Aorta (tissue), 5 donors: ENCODE measurements at regions not wholly inside any gene's neighbourhood (a gene's known extent, or its start where the extent isn't known, plus 50 kb on each side); places are given as distances from the start of the nearest gene placed in this dataset.

Experiments used
- ATAC-seq: fragments of 200-7000 bp; cut with Tn5 transposase; one replicate; pipeline ENCODE4 v1.9.1; 2022; ENCODE audit warnings: moderate library complexity; ENCODE audit not compliant: low FRiP score
- DNase-seq, 2 donors: peaks; one replicate each; pipeline ENCODE4 v3.0.0-alpha.2; 2020
- H3K27ac ChIP-seq, 2 donors: one replicate each; pipeline ENCODE4 v1.5.1; 2013; ENCODE audit warnings: low read length in 2 of 2, mild to moderate bottlenecking in 2 of 2, moderate library complexity in 2 of 2, control low read depth in 1 of 2, inconsistent platforms in 1 of 2, low read depth in 1 of 2
- H3K27me3 ChIP-seq, 2 donors: one replicate each; pipeline ENCODE4 v1.6.1; 2013; ENCODE audit warnings: control low read depth in 1 of 2, low read length in 1 of 2, mild to moderate bottlenecking in 1 of 2, moderate library complexity in 1 of 2; ENCODE audit not compliant: insufficient read depth in 2 of 2, control insufficient read depth in 1 of 2
- H3K36me3 ChIP-seq, 2 donors: one replicate each; pipeline ENCODE4 v1.6.1; 2013; ENCODE audit warnings: control low read depth in 1 of 2, low read length in 1 of 2, mild to moderate bottlenecking in 1 of 2; ENCODE audit not compliant: insufficient read depth in 2 of 2, control insufficient read depth in 1 of 2
- H3K4me1 ChIP-seq, 2 donors: one replicate each; pipeline ENCODE4 v1.6.1; 2013; ENCODE audit warnings: low read length in 2 of 2, control low read depth in 1 of 2, mild to moderate bottlenecking in 1 of 2, moderate library complexity in 1 of 2; ENCODE audit not compliant: insufficient read depth in 2 of 2, control insufficient read depth in 1 of 2
- H3K4me3 ChIP-seq, 2 donors: one replicate each; pipeline ENCODE4 v1.5.1; 2013; ENCODE audit warnings: low read length in 2 of 2, control low read depth in 1 of 2, mild to moderate bottlenecking in 1 of 2
- H3K9me3 ChIP-seq: one replicate; pipeline ENCODE4 v1.6.1; 2013; ENCODE audit warnings: mild to moderate bottlenecking, low read length; ENCODE audit not compliant: control insufficient read depth
- WGBS, 2 donors: extraction: QIAGEN DNeasy Blood & Tissue Kit; methylation state at CpG; one replicate each; pipeline ENCODE4 v1.1.7; 2013; 5-methylcytosine and 5-hydroxymethylcytosine counted together
- intact Hi-C, 2 donors: fragments of 100-400 bp; cut with DNase I; formaldehyde crosslinking; loops; one replicate each; pipeline versions ENCODE4 v1.14.2 to v1.15.0; 2022
- donor health status: healthy with polysubstance abuse.
- donor health status: Bipolar disorder and iron deficiency.
- donor health status: DM: no; HTN: no; CAD: no.
- donor health status: DM: no; HTN: no; CAD: no.
- donor health status: DM: yes; HTN: yes; CAD: no.

DNA sequence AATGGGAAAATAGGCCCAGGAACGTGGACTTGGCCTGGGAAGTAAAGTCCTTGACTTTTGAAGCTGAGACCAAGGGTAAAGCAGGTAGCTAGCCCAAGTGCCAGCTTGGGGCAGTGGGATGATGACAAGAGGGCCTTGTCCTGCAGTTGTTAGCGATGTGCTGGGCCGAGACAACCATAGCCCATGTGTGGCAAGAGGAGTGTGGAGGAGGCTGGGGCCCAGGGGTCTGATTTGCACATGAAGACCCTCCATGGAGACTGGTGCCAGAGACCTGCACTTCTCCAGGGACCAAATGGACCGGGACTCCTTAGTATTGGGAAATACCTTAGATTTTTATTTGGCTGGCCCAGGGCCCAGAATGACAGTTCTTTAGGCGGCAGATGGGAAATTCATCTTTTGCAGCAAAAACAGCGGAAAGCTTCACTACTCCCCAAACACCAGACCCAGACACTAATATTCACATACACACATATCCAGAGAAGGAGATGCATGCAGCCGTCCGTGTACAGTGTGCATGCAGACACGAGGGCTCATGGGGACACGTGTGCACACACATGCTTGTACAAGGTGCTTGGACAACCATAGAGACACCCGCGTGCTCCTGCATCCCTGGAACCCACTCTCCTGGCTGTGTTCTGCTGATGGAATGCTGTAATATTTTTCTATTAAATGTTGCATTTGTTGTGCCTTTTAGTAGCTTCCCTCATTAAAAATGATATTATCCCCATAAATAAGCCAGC, 78.1 kb upstream of the CSF3R start:
- 72 to 74% methylated on average over 12 of the region's 12 CpGs for WGBS, 2 donors
- no peaks in the 10 kb centered on the region for H3K36me3 ChIP-seq
- DNase-seq: peak in 1 of 2 donors; percentile 51
- no peaks in the 10 kb centered on the region for H3K9me3 ChIP-seq
- H3K27me3 ChIP-seq: no peaks in the 10 kb centered on the region
- intact Hi-C loops: no loop called here
- no peak overlapping the region for H3K4me3 ChIP-seq
- no peak overlapping the region for H3K27ac ChIP-seq
- ATAC-seq: no peak
- no peaks in the 10 kb centered on the region for H3K4me1 ChIP-seq

- DNase-seq (no peak), ATAC-seq (no peak)
- WGBS, 2 donors: 67 to 77% methylated on average over 8 of the region's 8 CpGs
- intact Hi-C loops: no loop called here
- no peaks in the 10 kb centered on the region for H3K9me3 ChIP-seq
- H3K36me3 ChIP-seq: no peaks in the 10 kb centered on the region
- no peak overlapping the region for H3K4me3 ChIP-seq
- no peaks in the 10 kb centered on the region for H3K4me1 ChIP-seq
- H3K27ac ChIP-seq: no peak overlapping the region
- H3K27me3 ChIP-seq: no peaks in the 10 kb centered on the region
These were observed 77.5 kb upstream of the CSF3R start for GRCh38 chr1:36560177-36560576.

DNA sequence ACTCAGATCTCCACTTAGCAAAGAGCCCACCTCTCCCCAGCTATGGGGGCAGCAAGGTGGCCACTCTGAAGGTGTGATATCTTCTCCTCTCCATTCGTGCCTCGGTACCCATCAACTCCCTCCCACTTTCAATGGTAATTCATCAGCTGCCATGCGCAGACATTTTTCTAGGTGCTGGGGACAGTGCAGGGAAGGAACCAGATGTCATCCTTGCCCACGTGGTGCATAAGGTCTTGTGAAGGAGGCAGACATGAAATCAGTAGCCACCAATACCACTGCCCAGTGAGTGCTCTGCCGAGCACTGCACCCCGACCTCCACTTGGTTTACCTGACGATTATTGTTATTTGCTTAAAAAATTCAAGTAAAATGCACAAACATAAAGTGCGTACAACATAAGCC, 76.3 kb upstream of the CSF3R start:
- H3K36me3 ChIP-seq: no peaks in the 10 kb centered on the region
- 67% methylated on average over 8 of the region's 8 CpGs for WGBS, 2 donors
- peak in 1 of 2 donors; percentile 27 for DNase-seq
- no peak for ATAC-seq
- no peaks in the 10 kb centered on the region for H3K27me3 ChIP-seq
- no peak overlapping the region for H3K4me3 ChIP-seq
- intact Hi-C loops: no loop called here
- H3K4me1 ChIP-seq: no peaks in the 10 kb centered on the region
- no peak overlapping the region for H3K27ac ChIP-seq
- no peaks in the 10 kb centered on the region for H3K9me3 ChIP-seq

GRCh38 chr1:36557041-36558000, 74.6 kb upstream of the CSF3R start:
- Histone ChIP-seq H3K27me3 (peaks cover 0 to 2% of the 10 kb centered on the region in 2 donors), H3K4me1 (no peaks in the 10 kb centered on the region), H3K36me3 (no peaks in the 10 kb centered on the region), H3K9me3 (no peaks in the 10 kb centered on the region), H3K27ac (no peak overlapping the region), H3K4me3 (no peak overlapping the region)
- 51 to 55% methylated on average over 14 of the region's 14 CpGs for WGBS, 2 donors
- DNase-seq (no peak), ATAC-seq (no peak)
- intact Hi-C loops: no loop called here

GRCh38 chr1:36555041-36555440, 72.3 kb upstream of the CSF3R start:
- Histone ChIP-seq H3K4me3 (no peak overlapping the region), H3K27me3 (peaks cover 0 to 2% of the 10 kb centered on the region in 2 donors), H3K36me3 (no peaks in the 10 kb centered on the region), H3K4me1 (no peaks in the 10 kb centered on the region), H3K9me3 (no peaks in the 10 kb centered on the region), H3K27ac (no peak overlapping the region)
- no peak for ATAC-seq
- WGBS, 2 donors: 71 to 78% methylated on average over 5 of the region's 5 CpGs
- no peak for DNase-seq
- intact Hi-C loops: no loop called here

DNA sequence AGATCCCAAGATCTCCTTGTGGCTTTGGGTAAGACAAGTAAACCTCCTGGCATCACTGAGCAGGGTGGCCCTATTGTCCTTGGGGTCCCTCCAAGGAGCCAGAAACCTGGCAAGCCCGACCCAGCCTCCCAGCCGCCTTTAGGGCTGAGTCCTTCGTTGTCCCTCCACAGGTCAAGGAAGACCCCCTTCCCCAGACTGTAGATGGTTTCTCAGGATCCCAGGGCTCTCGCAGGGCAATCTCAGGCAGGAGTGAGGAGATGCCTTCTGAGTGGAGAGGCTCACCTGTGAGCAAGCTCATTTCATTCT, 71.6 kb upstream of the CSF3R start:
- intact Hi-C loops: no loop called here
- Histone ChIP-seq H3K36me3 (no peaks in the 10 kb centered on the region), H3K4me3 (no peak overlapping the region), H3K27ac (no peak overlapping the region), H3K4me1 (no peaks in the 10 kb centered on the region), H3K27me3 (peaks cover 0 to 2% of the 10 kb centered on the region in 2 donors), H3K9me3 (no peaks in the 10 kb centered on the region)
- 63 to 72% methylated on average over 4 of the region's 4 CpGs for WGBS, 2 donors
- DNase-seq (no peak), ATAC-seq (no peak)

DNA sequence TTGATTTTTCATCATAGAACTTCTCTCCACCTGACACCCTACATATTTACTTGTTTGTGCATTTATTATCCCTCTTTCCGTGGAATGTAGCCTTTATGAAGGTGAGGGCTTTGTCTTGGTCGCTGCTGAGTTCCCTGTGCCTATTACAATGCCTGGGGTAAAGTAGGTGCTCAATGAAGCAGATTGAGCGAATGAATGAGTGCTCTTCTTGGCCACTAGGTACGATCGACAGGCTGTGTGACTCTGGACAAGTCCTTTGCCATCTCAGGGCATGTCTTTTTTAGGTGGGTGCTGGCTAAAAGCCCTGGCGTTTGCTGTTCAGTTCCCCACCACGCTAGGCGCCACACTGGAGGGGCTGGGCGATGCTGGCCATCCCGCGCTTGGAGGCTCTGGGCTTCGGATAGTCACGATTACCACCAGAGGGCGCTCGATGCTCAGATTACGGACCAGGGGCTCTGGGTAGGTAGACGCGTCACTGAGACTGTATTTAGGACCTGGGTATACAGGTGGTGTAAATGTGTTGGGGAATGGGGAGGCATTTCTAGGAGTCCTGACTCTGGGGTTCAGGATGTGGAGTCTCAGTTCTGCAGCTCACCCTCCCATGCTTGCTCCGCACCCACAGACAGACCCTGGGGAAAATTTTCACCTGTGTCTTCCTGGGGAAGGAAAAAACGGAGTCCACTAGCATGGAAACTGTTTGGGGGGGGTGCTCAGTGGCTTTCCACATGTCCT, 71.0 kb upstream of the CSF3R start:
- H3K36me3 ChIP-seq: no peaks in the 10 kb centered on the region
- WGBS, 2 donors: 16 to 18% methylated on average over 20 of the region's 20 CpGs
- H3K4me3 ChIP-seq: no peak overlapping the region
- H3K4me1 ChIP-seq: no peaks in the 10 kb centered on the region
- intact Hi-C loops: no loop called here
- DNase-seq (peak; percentile 64 to 88), ATAC-seq (no peak)
- H3K27me3 ChIP-seq: peaks cover 0 to 2% of the 10 kb centered on the region in 2 donors
- H3K27ac ChIP-seq: no peak overlapping the region
- H3K9me3 ChIP-seq: no peaks in the 10 kb centered on the region

DNA sequence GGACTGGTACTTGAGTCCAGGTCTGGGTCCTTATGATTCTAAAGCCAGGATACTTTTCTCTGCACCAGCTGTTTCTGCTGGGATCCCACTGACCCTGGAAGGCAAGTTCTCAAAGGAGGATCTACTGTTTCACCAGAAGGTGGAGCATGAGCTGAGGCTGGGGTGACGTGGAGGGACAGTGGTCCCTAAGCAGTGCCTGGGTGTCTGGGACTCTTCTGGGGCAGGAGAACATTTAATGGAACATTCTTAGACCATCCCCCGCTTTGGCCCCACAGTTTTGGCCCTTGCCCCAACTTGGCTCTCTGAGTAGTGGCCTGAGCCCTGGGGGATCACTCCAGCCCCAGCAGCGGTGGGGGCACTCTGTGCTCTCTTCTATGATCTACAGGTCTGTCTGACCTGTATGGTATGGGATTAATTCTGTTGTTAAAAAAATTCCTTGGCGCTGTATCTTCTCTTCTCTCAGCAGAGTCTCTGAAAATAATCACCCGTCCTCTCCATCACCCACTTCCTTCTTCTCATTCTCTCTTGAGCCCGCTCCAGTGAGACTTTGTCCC, 60.3 kb upstream of the CSF3R start:
- Histone ChIP-seq H3K27ac (no peak overlapping the region), H3K27me3 (no peaks in the 10 kb centered on the region), H3K36me3 (no peaks in the 10 kb centered on the region), H3K9me3 (no peaks in the 10 kb centered on the region), H3K4me3 (no peak overlapping the region), H3K4me1 (no peaks in the 10 kb centered on the region)
- DNase-seq (no peak), ATAC-seq (no peak)
- 56 to 61% methylated on average over 6 of the region's 6 CpGs for WGBS, 2 donors
- intact Hi-C loops: no loop called here
